ENCODE measurements at regions not wholly inside any gene's neighbourhood (a gene's known extent, or its start where the extent isn't known, plus 50 kb on each side); places are given as distances from the start of the nearest gene placed in this dataset.

DNA sequence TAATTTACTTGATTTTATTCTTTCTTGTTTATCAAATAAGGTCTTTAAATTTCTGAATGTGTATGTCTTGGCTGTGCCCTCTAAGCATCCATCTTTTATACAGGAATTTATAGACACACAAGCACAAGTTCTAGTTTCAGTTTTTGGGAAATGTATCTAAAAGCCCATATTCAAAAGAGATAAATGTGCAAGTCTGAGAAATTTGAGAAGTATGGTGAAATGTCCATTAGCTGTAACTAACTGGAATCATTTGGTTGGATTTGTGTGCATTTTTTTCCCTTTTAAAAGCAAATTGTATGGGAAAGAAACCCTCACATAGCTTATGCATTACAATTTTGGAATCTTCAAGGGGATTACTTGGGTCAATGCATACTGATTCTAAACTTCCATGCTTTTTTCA, 532.0 kb downstream of the KLF5 start:
- ChIA-PET CTCF (no interaction called here), POLR2A (no interaction called here)

- ChIA-PET POLR2A (no interaction called here), CTCF (no interaction called here)
Observed at GRCh38 chr13:73585236-73585635, 526.4 kb downstream of the KLF5 start.

GRCh38 chr13:73583331-73583730, 524.5 kb downstream of the KLF5 start:
- CTCF ChIA-PET = no interaction called here

DNA sequence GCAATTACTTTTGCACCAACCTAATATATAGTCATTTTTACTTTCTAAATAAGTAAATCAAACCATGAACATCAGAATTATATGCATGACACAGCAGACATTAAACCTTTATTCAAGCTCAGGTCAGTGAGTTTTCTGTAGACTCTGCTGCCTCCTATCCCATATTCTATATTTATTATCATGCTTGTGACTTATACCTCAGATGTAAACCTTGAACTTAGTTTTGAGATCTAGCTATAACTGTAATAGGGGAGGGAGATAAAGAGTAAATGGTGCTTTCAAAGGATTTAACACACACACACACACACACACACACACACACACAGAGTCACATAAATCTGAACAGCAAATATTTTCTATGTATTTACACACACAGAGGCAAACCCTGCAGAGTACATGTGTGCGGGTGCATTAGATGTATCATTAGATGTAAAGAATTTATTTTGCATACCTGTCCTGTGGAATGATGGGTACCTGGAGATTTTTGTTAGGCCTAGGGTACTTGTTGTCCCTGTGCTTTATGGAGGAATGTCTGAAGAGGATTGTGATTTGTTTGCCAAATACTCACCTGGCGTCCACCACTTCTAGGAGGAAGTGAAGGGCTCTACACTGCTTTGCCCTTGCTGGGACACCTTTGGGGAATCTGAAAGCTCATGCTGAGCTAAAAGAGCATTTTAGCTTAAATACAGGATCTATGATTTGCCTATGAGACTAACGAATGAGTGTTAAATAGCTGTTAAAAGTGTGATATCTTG, 521.9 kb downstream of the KLF5 start:
- ChIA-PET POLR2A (no interaction called here), CTCF (interaction anchor here (0.6 kb wide), 1 partner anchor 152 kb away, joined by 3 read pairs; no protein-coding TSS in a partner anchor)

More at GRCh38 chr13:73583331-73583730, 524.5 kb downstream of the KLF5 start:
- POLR2A ChIA-PET = no interaction called here

DNA sequence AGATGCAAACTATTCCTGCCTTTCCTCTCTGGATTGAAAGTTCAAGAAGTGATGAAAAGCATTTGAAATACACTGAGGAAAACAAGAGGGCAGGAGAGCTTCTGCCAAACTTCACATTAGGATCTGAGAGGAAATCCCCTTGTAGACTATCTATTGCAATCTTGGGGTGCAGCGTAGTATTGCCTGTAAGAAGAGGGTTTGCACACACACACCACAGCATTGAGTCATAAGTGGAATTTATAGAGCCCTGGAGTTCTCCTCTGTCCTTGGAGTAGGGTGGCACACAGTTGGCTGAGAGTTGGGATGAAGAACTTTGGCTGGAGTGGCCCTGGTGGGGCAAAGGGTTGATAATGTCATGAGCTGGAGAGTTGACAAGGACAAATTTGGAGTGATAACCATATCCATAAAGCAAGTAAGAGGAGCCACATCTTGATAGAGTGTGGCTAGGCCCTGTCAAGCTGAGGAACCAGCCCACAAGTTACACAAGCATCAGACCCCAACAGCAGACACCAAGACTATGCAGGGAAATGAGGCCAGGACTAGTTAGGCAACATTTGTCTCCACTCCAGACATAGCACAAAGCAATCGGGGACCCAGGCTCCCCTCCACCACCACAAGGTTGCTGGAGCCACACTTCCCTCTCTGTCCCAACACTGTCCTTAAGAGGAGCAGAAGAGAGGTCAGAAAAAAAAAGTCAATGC, 520.9 kb downstream of the KLF5 start:
- ChIA-PET CTCF (interaction anchor here (0.6 kb wide), 1 partner anchor 151 kb away, joined by 3 read pairs; no protein-coding TSS in a partner anchor), POLR2A (no interaction called here)

- CTCF ChIA-PET = no interaction called here
- POLR2A ChIA-PET = no interaction called here
Observed at GRCh38 chr13:73578251-73578875, 519.6 kb downstream of the KLF5 start.

- POLR2A ChIA-PET = no interaction called here
Observed at GRCh38 chr13:73576291-73576690, 517.5 kb downstream of the KLF5 start.

DNA sequence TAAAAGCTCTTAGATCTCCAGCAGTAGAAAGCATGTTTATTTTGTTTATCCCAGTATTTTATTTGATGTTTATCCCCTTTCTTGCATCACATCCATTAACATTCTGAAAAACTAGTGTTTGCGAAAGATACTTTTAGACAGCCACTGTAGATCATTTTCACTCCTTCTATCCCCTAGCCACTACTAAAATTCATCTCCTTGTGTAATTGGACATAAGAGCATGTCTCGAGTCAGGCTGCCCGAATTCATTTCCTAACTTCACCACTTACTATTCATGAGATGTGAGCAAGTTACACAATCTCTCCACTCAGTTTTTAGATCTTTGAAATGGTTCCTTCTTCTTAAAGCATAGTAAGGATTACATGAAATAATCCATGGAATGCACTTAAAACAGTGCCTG, 514.0 kb downstream of the KLF5 start:
- ChIA-PET POLR2A (no interaction called here), CTCF (no interaction called here)

More at GRCh38 chr13:73576291-73576690, 517.5 kb downstream of the KLF5 start:
- CTCF ChIA-PET = no interaction called here

GRCh38 chr13:73571376-73571775, 512.6 kb downstream of the KLF5 start:
- POLR2A ChIA-PET = no interaction called here
- CTCF ChIA-PET = no interaction called here

DNA sequence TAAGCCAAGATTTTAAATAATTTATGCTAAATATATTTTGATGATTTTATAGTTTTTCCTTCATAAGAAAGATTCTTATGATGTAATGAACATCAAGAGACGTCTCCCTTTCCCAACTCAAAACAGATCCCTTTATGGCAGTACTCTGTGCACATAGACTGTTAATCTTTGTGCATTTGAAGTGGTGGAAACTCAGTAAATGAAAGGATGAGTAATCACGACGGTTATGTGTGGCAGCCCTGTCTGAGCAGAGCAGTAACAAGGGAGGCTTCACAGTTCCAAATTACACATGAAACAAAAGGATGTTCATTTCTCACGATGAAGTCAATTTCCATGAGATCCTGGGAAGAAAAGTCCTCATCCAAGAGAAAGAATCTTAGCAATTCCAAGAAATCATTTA, 498.1 kb downstream of the KLF5 start:
- ChIA-PET CTCF (no interaction called here), POLR2A (no interaction called here)

- CTCF ChIA-PET = no interaction called here
- POLR2A ChIA-PET = no interaction called here
Observed at GRCh38 chr13:73556128-73556527, 497.3 kb downstream of the KLF5 start.

DNA sequence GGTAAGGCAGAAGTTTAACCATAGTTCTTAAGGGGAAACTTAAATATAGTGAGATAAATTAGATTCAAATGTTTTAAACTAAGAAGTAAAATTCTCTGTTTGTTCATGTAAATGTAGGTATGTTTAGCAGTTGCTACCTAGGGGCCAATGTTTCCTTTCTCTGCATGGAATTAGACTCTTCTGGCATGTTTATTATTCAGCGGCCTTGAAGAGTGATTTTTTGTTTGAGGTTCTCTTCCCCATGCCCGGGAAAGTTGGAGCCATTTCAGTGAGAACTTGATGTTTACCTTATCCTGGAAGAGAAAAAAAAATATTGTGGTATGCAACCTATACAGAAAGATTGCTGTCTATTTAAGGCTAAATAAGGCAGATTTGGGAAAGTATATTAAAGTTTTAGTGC, 492.9 kb downstream of the KLF5 start:
- POLR2A ChIA-PET = no interaction called here

DNA sequence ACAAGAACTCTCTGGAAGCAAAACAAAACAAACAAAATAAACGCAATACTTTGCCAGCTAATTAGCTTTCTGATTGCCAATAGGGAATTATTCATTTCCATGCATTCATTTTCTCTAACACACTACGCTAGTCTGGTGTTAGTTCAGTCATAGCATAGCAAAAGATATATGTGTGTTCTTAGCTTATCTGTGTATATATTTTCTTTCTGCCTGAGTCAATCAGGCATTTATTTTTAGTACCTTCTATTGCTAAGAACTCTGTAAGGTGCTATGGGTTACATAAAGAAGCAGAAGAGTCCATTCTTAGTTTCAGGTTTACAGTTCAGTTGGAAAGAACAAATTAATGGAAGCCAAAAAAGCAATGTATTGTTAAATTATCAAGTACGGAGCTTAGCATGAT, 490.9 kb downstream of the KLF5 start:
- POLR2A ChIA-PET = no interaction called here
- CTCF ChIA-PET = no interaction called here

More for the DNA sequence above, 492.9 kb downstream of the KLF5 start:
- CTCF ChIA-PET = no interaction called here

GRCh38 chr13:73548449-73548848, 489.6 kb downstream of the KLF5 start:
- POLR2A ChIA-PET = no interaction called here
- CTCF ChIA-PET = no interaction called here

DNA sequence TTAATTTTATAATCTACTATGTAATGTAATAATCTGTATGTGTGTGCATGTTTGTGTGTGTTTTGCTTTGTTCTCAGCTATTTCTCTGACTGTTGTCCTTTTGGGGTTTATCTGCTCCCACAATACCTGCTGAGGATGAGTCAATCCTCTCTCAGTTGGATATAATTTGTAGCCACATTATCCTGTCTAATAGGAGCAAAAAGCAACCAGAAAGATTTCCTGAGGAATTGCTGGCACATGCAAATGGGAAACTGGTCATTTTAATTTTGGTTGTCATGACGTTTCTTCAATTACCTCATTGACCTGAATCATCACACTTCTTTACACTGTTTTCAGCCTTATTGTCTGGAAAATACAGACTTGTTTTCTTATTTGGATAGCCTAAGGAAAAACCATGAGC, 488.4 kb downstream of the KLF5 start:
- ChIA-PET POLR2A (no interaction called here), CTCF (no interaction called here)

- ChIA-PET CTCF (no interaction called here), POLR2A (no interaction called here)
Observed at GRCh38 chr13:73544175-73544574, 485.4 kb downstream of the KLF5 start.

DNA sequence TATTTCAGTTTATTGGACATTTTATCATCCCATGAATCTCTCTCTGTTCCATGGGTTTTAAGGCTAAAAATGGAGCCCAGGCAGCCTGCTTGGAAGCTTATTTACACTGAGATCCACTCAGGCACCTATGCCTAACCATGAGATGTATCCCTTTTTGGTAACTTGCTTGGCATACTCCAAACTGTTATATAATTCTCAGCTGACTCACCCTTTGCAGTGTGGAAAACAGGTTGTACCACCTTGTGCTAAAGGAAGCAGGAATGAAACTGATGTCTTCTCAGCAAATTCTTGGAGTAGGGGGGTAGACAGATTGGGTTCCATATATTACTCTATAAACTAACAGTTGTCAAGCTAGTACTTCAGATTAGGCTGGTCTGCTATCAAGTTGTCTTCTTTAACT, 483.6 kb downstream of the KLF5 start:
- ChIA-PET POLR2A (no interaction called here), CTCF (no interaction called here)

GRCh38 chr13:73536865-73537264, 478.1 kb downstream of the KLF5 start:
- ChIA-PET CTCF (no interaction called here), POLR2A (no interaction called here)

GRCh38 chr13:73535341-73535740, 476.5 kb downstream of the KLF5 start:
- ChIA-PET POLR2A (no interaction called here), CTCF (no interaction called here)

DNA sequence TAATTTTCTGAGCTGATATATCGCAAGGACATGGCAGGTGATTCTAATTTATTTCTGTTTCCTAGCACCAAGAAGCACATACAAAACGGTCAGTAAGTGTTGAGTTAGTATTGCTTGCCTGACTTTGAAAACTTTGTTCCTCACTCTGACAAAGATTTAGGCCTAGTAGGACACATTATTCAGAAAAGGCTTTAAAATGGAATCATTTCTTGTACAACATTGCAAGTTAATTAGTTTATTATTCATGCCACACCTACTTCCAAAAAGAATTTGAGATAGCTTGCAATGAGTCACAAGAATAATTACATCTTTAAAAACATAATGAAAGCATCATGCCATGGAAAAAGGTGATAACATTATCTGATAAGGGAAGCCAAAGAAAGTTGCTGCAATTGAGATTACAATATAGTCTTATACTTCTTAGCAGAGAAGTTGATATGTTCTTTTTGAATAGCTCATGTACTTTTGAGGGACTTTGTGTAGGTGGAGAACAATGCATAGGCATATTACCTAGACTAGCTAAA, 474.2 kb downstream of the KLF5 start:
- ChIA-PET POLR2A (no interaction called here), CTCF (no interaction called here)

GRCh38 chr13:73532582-73532981, 473.8 kb downstream of the KLF5 start:
- CTCF ChIA-PET = no interaction called here
- POLR2A ChIA-PET = no interaction called here

Measured in activated CD8-positive, alpha-beta memory T cell treated with anti-CD3 and anti-CD28 coated beads for 36 hours (primary cell).